Fibroblast of villous mesenchyme (primary cell): ENCODE measurements at regions not wholly inside any gene's neighbourhood (a gene's known extent, or its start where the extent isn't known, plus 50 kb on each side); places are given as distances from the start of the nearest gene placed in this dataset.

Experiments
- DNase-seq: peaks from one replicate; pipeline ENCODE4 v3.0.0-alpha.2; 2010; ENCODE audit warnings: low read depth
- H3K4me3 ChIP-seq: 2 replicates; pipeline ENCODE4 v1.5.1; 2011; ENCODE audit warnings: low read depth, mild to moderate bottlenecking, low read length
- CTCF ChIP-seq: IDR thresholded peaks from 2 replicates; pipeline ENCODE4 v1.5.1; 2012; ENCODE audit warnings: low read depth, mild to moderate bottlenecking, low read length; ENCODE audit not compliant: insufficient read depth

GRCh38 chr13:59263531-59263930 is 900.2 kb downstream of the DIAPH3 start:
- no peak for TF ChIP-seq CTCF
- H3K4me3 ChIP-seq = no peak overlapping the region
- DNase-seq = no peak

GRCh38 chr13:59266478-59267063 is 897.2 kb downstream of the DIAPH3 start:
- no peak for DNase-seq
- TF ChIP-seq CTCF = no peak
- H3K4me3 ChIP-seq = no peak overlapping the region

- no peak for DNase-seq
- H3K4me3 ChIP-seq = no peak overlapping the region
- no peak for TF ChIP-seq CTCF
Observed at GRCh38 chr13:59269476-59269875, 894.3 kb downstream of the DIAPH3 start.

- no peak for TF ChIP-seq CTCF
- no peak overlapping the region for H3K4me3 ChIP-seq
- no peak for DNase-seq
Observed at GRCh38 chr13:59270327-59270726, 893.4 kb downstream of the DIAPH3 start.

- DNase-seq = no peak
- TF ChIP-seq CTCF = no peak
- H3K4me3 ChIP-seq = no peak overlapping the region
Observed at GRCh38 chr13:59274958-59275727, 888.6 kb downstream of the DIAPH3 start.

GRCh38 chr13:59276436-59276835 is 887.3 kb downstream of the DIAPH3 start:
- no peak for DNase-seq
- no peak for TF ChIP-seq CTCF
- H3K4me3 ChIP-seq = no peak overlapping the region
